H1 (cell line): ENCODE measurements at regions not wholly inside any gene's neighbourhood (a gene's known extent, or its start where the extent isn't known, plus 50 kb on each side); places are given as distances from the start of the nearest gene placed in this dataset.

Experiments used
- CTCF ChIA-PET: fragments of 300-600 bp; sonication (Branson Sonifier 250); formaldehyde crosslinking; loops from one replicate; lab custom pipeline; 2021; ENCODE audit not compliant: partially characterized antibody; lab: Charles Lee
- POLR2A ChIA-PET: fragments of 300-600 bp; sonication (Branson Sonifier 250); formaldehyde crosslinking; loops from one replicate; lab custom pipeline; 2021; ENCODE audit warnings: inconsistent platforms; ENCODE audit not compliant: partially characterized antibody; lab: Charles Lee
- DNase-seq, 2 experiments: peaks; one replicate each; pipeline versions ENCODE4 v3.0.0 to v3.0.0-alpha.2; 2010 to 2022; ENCODE audit warnings: low spot score in 2 of 2, low read depth in 1 of 2, mixed read lengths in 1 of 2
- FAIRE-seq: peaks from 2 replicates; lab custom pipeline; 2011; peaks lifted over from hg19 to GRCh38; lab: Jason Lieb, UNC
- H2AFZ ChIP-seq: 2 replicates; pipeline ENCODE4 v1.8.1; 2012; ENCODE audit warnings: low read length, inconsistent platforms
- H2AK5ac ChIP-seq: 2 replicates; pipeline ENCODE4 v1.6.1; 2013; ENCODE audit warnings: low read depth, low read length
- H2BK120ac ChIP-seq: replicated peaks from 2 replicates; pipeline ENCODE3; 2013; ENCODE audit warnings: low read depth, low read length, inconsistent platforms
- H2BK12ac ChIP-seq: 2 replicates; pipeline ENCODE4 v1.6.1; 2013; ENCODE audit warnings: low read depth, low read length
- H2BK15ac ChIP-seq: 2 replicates; pipeline ENCODE4 v1.6.1; 2013; ENCODE audit warnings: low read length
- H2BK20ac ChIP-seq: 2 replicates; pipeline ENCODE4 v1.6.1; 2013; ENCODE audit warnings: low read length
- H2BK5ac ChIP-seq: 2 replicates; pipeline ENCODE4 v1.6.1; 2013; ENCODE audit warnings: low read depth, low read length
- H3K14ac ChIP-seq: 2 replicates; pipeline ENCODE4 v1.6.1; 2013; ENCODE audit warnings: inconsistent platforms; ENCODE audit not compliant: insufficient read length
- H3K18ac ChIP-seq: 2 replicates; pipeline ENCODE4 v1.6.1; 2013; ENCODE audit warnings: low read length; ENCODE audit errors: extremely low read depth
- H3K23ac ChIP-seq: 2 replicates; pipeline ENCODE4 v1.6.1; 2013; ENCODE audit warnings: inconsistent platforms; ENCODE audit not compliant: insufficient read length
- H3K23me2 ChIP-seq: 2 replicates; pipeline ENCODE4 v1.6.1; 2013; ENCODE audit warnings: low read depth, low read length
- H3K27ac ChIP-seq: 2 replicates; pipeline ENCODE4 v1.6.1; 2011; ENCODE audit warnings: low read depth, low read length, inconsistent platforms
- H3K27me3 ChIP-seq, 4 experiments: replicated peaks in 1 of 4; 1 replicate in 1 of 4; 2 replicates in 3 of 4; pipeline versions ENCODE4 v1.6.1 to v1.8.1; 2011 to 2013; ENCODE audit warnings: low read length in 3 of 4, mild to moderate bottlenecking in 3 of 4, inconsistent platforms in 2 of 4, mixed read lengths in 2 of 4, moderate library complexity in 1 of 4; ENCODE audit not compliant: control insufficient read depth in 3 of 4, insufficient read depth in 3 of 4; ENCODE audit errors: extremely low read depth in 1 of 4
- H3K36me3 ChIP-seq, 4 experiments: 2 replicates each; pipeline versions ENCODE4 v1.6.1 to v1.8.1; 2011 to 2013; ENCODE audit warnings: mild to moderate bottlenecking in 4 of 4, low read length in 3 of 4, moderate library complexity in 2 of 4, control low read depth in 1 of 4, inconsistent platforms in 1 of 4; ENCODE audit not compliant: insufficient read depth in 4 of 4, control insufficient read depth in 2 of 4
- H3K4ac ChIP-seq: replicated peaks from 2 replicates; pipeline ENCODE3; 2013; ENCODE audit warnings: low read length, low read depth, mixed read lengths, inconsistent platforms; ENCODE audit not compliant: insufficient read length
- H3K4me1 ChIP-seq, 4 experiments: replicated peaks in 1 of 4; 1 replicate in 1 of 4; 2 replicates in 3 of 4; pipeline versions ENCODE4 v1.6.1 to v1.8.1; 2011 to 2013; ENCODE audit warnings: low read length in 3 of 4, inconsistent platforms in 2 of 4, mixed read lengths in 1 of 4; ENCODE audit not compliant: insufficient read depth in 4 of 4, control insufficient read depth in 3 of 4
- H3K4me2 ChIP-seq, 2 experiments: 2 replicates each; pipeline versions ENCODE4 v1.6.1 to v1.8.1; 2011 to 2013; ENCODE audit warnings: low read depth in 2 of 2, low read length in 2 of 2, control low read depth in 1 of 2, inconsistent platforms in 1 of 2, mild to moderate bottlenecking in 1 of 2; ENCODE audit not compliant: insufficient read depth in 1 of 2
- H3K4me3 ChIP-seq, 4 experiments: fragments of 200-600, 300-600 bp in 1 of 4; sonication (generic), shearing (Covaris generic), sonication (Bioruptor Twin) in 1 of 4; 2 replicates each; pipeline versions ENCODE4 v1.5.1 to v1.8.1; 2011 to 2016; ENCODE audit warnings: low read length in 4 of 4, low read depth in 3 of 4, control low read depth in 2 of 4, inconsistent platforms in 2 of 4, mild to moderate bottlenecking in 2 of 4, mixed read lengths in 1 of 4, moderate library complexity in 1 of 4; ENCODE audit not compliant: insufficient read depth in 2 of 4; ENCODE audit errors: extremely low read depth in 1 of 4
- H3K56ac ChIP-seq: replicated peaks from 2 replicates; pipeline ENCODE3; 2013; ENCODE audit warnings: low read depth, mild to moderate bottlenecking, mixed read lengths, low read length, inconsistent platforms; ENCODE audit not compliant: insufficient read length
- H3K79me1 ChIP-seq: 2 replicates; pipeline ENCODE4 v1.6.1; 2013; ENCODE audit warnings: low read depth, low read length, control low read depth
- H3K79me2 ChIP-seq, 2 experiments: 2 replicates each; pipeline versions ENCODE4 v1.6.1 to v1.8.1; 2012 to 2013; ENCODE audit warnings: low read length in 2 of 2, mild to moderate bottlenecking in 2 of 2, inconsistent platforms in 1 of 2; ENCODE audit not compliant: insufficient read depth in 2 of 2, control insufficient read depth in 1 of 2
- H3K9ac ChIP-seq, 4 experiments: replicated peaks in 1 of 4; 1 replicate in 1 of 4; 2 replicates in 3 of 4; pipeline versions ENCODE4 v1.6.1 to v1.8.1; 2011 to 2013; ENCODE audit warnings: low read depth in 3 of 4, low read length in 3 of 4, control low read depth in 2 of 4, mild to moderate bottlenecking in 2 of 4, moderate library complexity in 2 of 4, inconsistent platforms in 1 of 4; ENCODE audit errors: extremely low read depth in 1 of 4
- H3K9me3 ChIP-seq, 2 experiments: 2 replicates each; pipeline versions ENCODE4 v1.6.1 to v1.8.1; 2012 to 2013; ENCODE audit warnings: mild to moderate bottlenecking in 2 of 2, moderate library complexity in 2 of 2, control low read depth in 1 of 2, inconsistent platforms in 1 of 2, low read depth in 1 of 2, low read length in 1 of 2, mixed read lengths in 1 of 2; ENCODE audit not compliant: insufficient read depth in 2 of 2
- H4K20me1 ChIP-seq, 2 experiments: replicated peaks in 1 of 2; 2 replicates each; pipeline versions ENCODE3 to v1.8.1; 2011 to 2013; ENCODE audit warnings: inconsistent platforms in 2 of 2, low read length in 2 of 2, mild to moderate bottlenecking in 1 of 2; ENCODE audit not compliant: insufficient read depth in 2 of 2, control insufficient read depth in 1 of 2
- H4K5ac ChIP-seq: 2 replicates; pipeline ENCODE4 v1.6.1; 2013; ENCODE audit warnings: low read length, low read depth, mixed read lengths, inconsistent platforms; ENCODE audit not compliant: insufficient read length
- H4K8ac ChIP-seq: 2 replicates; pipeline ENCODE4 v1.8.0; 2013; ENCODE audit warnings: mild to moderate bottlenecking, moderate library complexity, low read length, inconsistent platforms; ENCODE audit not compliant: insufficient read depth; ENCODE audit errors: extremely low read depth
- H4K91ac ChIP-seq: replicated peaks from 2 replicates; pipeline ENCODE3; 2013; ENCODE audit warnings: low read length, mixed read lengths, inconsistent platforms; ENCODE audit not compliant: insufficient read length
- SIN3A ChIP-seq, 2 experiments: IDR thresholded peaks in 1 of 2; conservative IDR thresholded peaks in 1 of 2; 2 replicates each; pipeline ENCODE4 v1.6.1; 2011 to 2012; ENCODE audit warnings: low read length in 2 of 2, improper control_type of control experiment in 1 of 2, low read depth in 1 of 2, mild to moderate bottlenecking in 1 of 2
- WGBS, 2 experiments: shearing (Covaris generic) in 1 of 2; methylation state at CpG; one replicate each; pipeline versions ENCODE4 v1.1.6 to v1.1.7; 2013 to 2015; ENCODE audit warnings: low lambda C conversion rate in 2 of 2, mixed read lengths in 2 of 2, inconsistent platforms in 1 of 2, low coverage in 1 of 2, missing lambda C conversion rate in 1 of 2; ENCODE audit not compliant: insufficient replicate concordance in 2 of 2, insufficient coverage in 1 of 2, insufficient read length in 1 of 2; ENCODE audit errors: extremely low coverage in 1 of 2, missing lambda C conversion rate in 1 of 2; 5-methylcytosine and 5-hydroxymethylcytosine counted together

GRCh38 chr12:24708718-24709117, 240.2 kb downstream of the BCAT1 start:
- Histone ChIP-seq H3K9me3 (no peaks in the 10 kb centered on the region), H2BK20ac (no peak overlapping the region), H2BK5ac (no peak overlapping the region), H3K14ac (no peak overlapping the region), H4K5ac (no peak overlapping the region), H3K4me2 (no peak overlapping the region), H3K4me3 (no peak overlapping the region), H4K91ac (no peak overlapping the region), H3K36me3 (no peaks in the 10 kb centered on the region), H4K20me1 (no peaks in the 10 kb centered on the region), H3K18ac (no peak overlapping the region), H3K27ac (no peak overlapping the region), H2BK12ac (no peak overlapping the region), H2BK120ac (no peak overlapping the region), H2AK5ac (no peak overlapping the region), H2AFZ (no peak overlapping the region), H3K79me2 (no peaks in the 10 kb centered on the region), H3K4ac (no peak overlapping the region), H3K23ac (no peak overlapping the region), H3K9ac (no peak overlapping the region), H3K56ac (no peak overlapping the region), H2BK15ac (no peak overlapping the region), H3K79me1 (no peaks in the 10 kb centered on the region), H4K8ac (no peak overlapping the region), H3K4me1 (no peaks in the 10 kb centered on the region), H3K27me3 (no peaks in the 10 kb centered on the region), H3K23me2 (no peaks in the 10 kb centered on the region; the same call in 1 of the 2 replicates)
- WGBS, 2 experiments: 81% methylated on average over 2 of the region's 2 CpGs; no CpG with 5 or more reads in 1 of the 2 experiments
- DNase-seq (no peak), FAIRE-seq (no peak)
- CTCF ChIA-PET: interaction anchor here (0.6 to 0.9 kb wide), 2 partner anchors 13 to 28 kb away, joined by 3 read pairs; no protein-coding TSS in a partner anchor
- POLR2A ChIA-PET: no interaction called here
- TF ChIP-seq SIN3A (conservative IDR thresholded peaks at IDR 0.05 in 1 of 2, IDR thresholded peaks at IDR 0.05 in 1 of 2; ENCODE audit: low read depth in 1 of 2, low read length in 2 of 2): no peak
